H1 (cell line): ENCODE measurements at regions not wholly inside any gene's neighbourhood (a gene's known extent, or its start where the extent isn't known, plus 50 kb on each side); places are given as distances from the start of the nearest gene placed in this dataset.

Experiments used
- CTCF ChIA-PET: fragments of 300-600 bp; sonication (Branson Sonifier 250); formaldehyde crosslinking; loops from one replicate; lab custom pipeline; 2021; ENCODE audit not compliant: partially characterized antibody; lab: Charles Lee
- POLR2A ChIA-PET: fragments of 300-600 bp; sonication (Branson Sonifier 250); formaldehyde crosslinking; loops from one replicate; lab custom pipeline; 2021; ENCODE audit warnings: inconsistent platforms; ENCODE audit not compliant: partially characterized antibody; lab: Charles Lee
- DNase-seq, 2 experiments: peaks; one replicate each; pipeline versions ENCODE4 v3.0.0 to v3.0.0-alpha.2; 2010 to 2022; ENCODE audit warnings: low spot score in 2 of 2, low read depth in 1 of 2, mixed read lengths in 1 of 2
- FAIRE-seq: peaks from 2 replicates; lab custom pipeline; 2011; peaks lifted over from hg19 to GRCh38; lab: Jason Lieb, UNC
- H2AFZ ChIP-seq: 2 replicates; pipeline ENCODE4 v1.8.1; 2012; ENCODE audit warnings: low read length, inconsistent platforms
- H2AK5ac ChIP-seq: 2 replicates; pipeline ENCODE4 v1.6.1; 2013; ENCODE audit warnings: low read depth, low read length
- H2BK120ac ChIP-seq: replicated peaks from 2 replicates; pipeline ENCODE3; 2013; ENCODE audit warnings: low read depth, low read length, inconsistent platforms
- H2BK12ac ChIP-seq: 2 replicates; pipeline ENCODE4 v1.6.1; 2013; ENCODE audit warnings: low read depth, low read length
- H2BK15ac ChIP-seq: 2 replicates; pipeline ENCODE4 v1.6.1; 2013; ENCODE audit warnings: low read length
- H2BK20ac ChIP-seq: 2 replicates; pipeline ENCODE4 v1.6.1; 2013; ENCODE audit warnings: low read length
- H2BK5ac ChIP-seq: 2 replicates; pipeline ENCODE4 v1.6.1; 2013; ENCODE audit warnings: low read depth, low read length
- H3K14ac ChIP-seq: 2 replicates; pipeline ENCODE4 v1.6.1; 2013; ENCODE audit warnings: inconsistent platforms; ENCODE audit not compliant: insufficient read length
- H3K18ac ChIP-seq: 2 replicates; pipeline ENCODE4 v1.6.1; 2013; ENCODE audit warnings: low read length; ENCODE audit errors: extremely low read depth
- H3K23ac ChIP-seq: 2 replicates; pipeline ENCODE4 v1.6.1; 2013; ENCODE audit warnings: inconsistent platforms; ENCODE audit not compliant: insufficient read length
- H3K23me2 ChIP-seq: 2 replicates; pipeline ENCODE4 v1.6.1; 2013; ENCODE audit warnings: low read depth, low read length
- H3K27ac ChIP-seq: 2 replicates; pipeline ENCODE4 v1.6.1; 2011; ENCODE audit warnings: low read depth, low read length, inconsistent platforms
- H3K27me3 ChIP-seq, 4 experiments: replicated peaks in 1 of 4; 1 replicate in 1 of 4; 2 replicates in 3 of 4; pipeline versions ENCODE4 v1.6.1 to v1.8.1; 2011 to 2013; ENCODE audit warnings: low read length in 3 of 4, mild to moderate bottlenecking in 3 of 4, inconsistent platforms in 2 of 4, mixed read lengths in 2 of 4, moderate library complexity in 1 of 4; ENCODE audit not compliant: control insufficient read depth in 3 of 4, insufficient read depth in 3 of 4; ENCODE audit errors: extremely low read depth in 1 of 4
- H3K36me3 ChIP-seq, 4 experiments: 2 replicates each; pipeline versions ENCODE4 v1.6.1 to v1.8.1; 2011 to 2013; ENCODE audit warnings: mild to moderate bottlenecking in 4 of 4, low read length in 3 of 4, moderate library complexity in 2 of 4, control low read depth in 1 of 4, inconsistent platforms in 1 of 4; ENCODE audit not compliant: insufficient read depth in 4 of 4, control insufficient read depth in 2 of 4
- H3K4ac ChIP-seq: replicated peaks from 2 replicates; pipeline ENCODE3; 2013; ENCODE audit warnings: low read length, low read depth, mixed read lengths, inconsistent platforms; ENCODE audit not compliant: insufficient read length
- H3K4me1 ChIP-seq, 4 experiments: replicated peaks in 1 of 4; 1 replicate in 1 of 4; 2 replicates in 3 of 4; pipeline versions ENCODE4 v1.6.1 to v1.8.1; 2011 to 2013; ENCODE audit warnings: low read length in 3 of 4, inconsistent platforms in 2 of 4, mixed read lengths in 1 of 4; ENCODE audit not compliant: insufficient read depth in 4 of 4, control insufficient read depth in 3 of 4
- H3K4me2 ChIP-seq, 2 experiments: 2 replicates each; pipeline versions ENCODE4 v1.6.1 to v1.8.1; 2011 to 2013; ENCODE audit warnings: low read depth in 2 of 2, low read length in 2 of 2, control low read depth in 1 of 2, inconsistent platforms in 1 of 2, mild to moderate bottlenecking in 1 of 2; ENCODE audit not compliant: insufficient read depth in 1 of 2
- H3K4me3 ChIP-seq, 4 experiments: fragments of 200-600, 300-600 bp in 1 of 4; sonication (generic), shearing (Covaris generic), sonication (Bioruptor Twin) in 1 of 4; 2 replicates each; pipeline versions ENCODE4 v1.5.1 to v1.8.1; 2011 to 2016; ENCODE audit warnings: low read length in 4 of 4, low read depth in 3 of 4, control low read depth in 2 of 4, inconsistent platforms in 2 of 4, mild to moderate bottlenecking in 2 of 4, mixed read lengths in 1 of 4, moderate library complexity in 1 of 4; ENCODE audit not compliant: insufficient read depth in 2 of 4; ENCODE audit errors: extremely low read depth in 1 of 4
- H3K56ac ChIP-seq: replicated peaks from 2 replicates; pipeline ENCODE3; 2013; ENCODE audit warnings: low read depth, mild to moderate bottlenecking, mixed read lengths, low read length, inconsistent platforms; ENCODE audit not compliant: insufficient read length
- H3K79me1 ChIP-seq: 2 replicates; pipeline ENCODE4 v1.6.1; 2013; ENCODE audit warnings: low read depth, low read length, control low read depth
- H3K79me2 ChIP-seq, 2 experiments: 2 replicates each; pipeline versions ENCODE4 v1.6.1 to v1.8.1; 2012 to 2013; ENCODE audit warnings: low read length in 2 of 2, mild to moderate bottlenecking in 2 of 2, inconsistent platforms in 1 of 2; ENCODE audit not compliant: insufficient read depth in 2 of 2, control insufficient read depth in 1 of 2
- H3K9ac ChIP-seq, 4 experiments: replicated peaks in 1 of 4; 1 replicate in 1 of 4; 2 replicates in 3 of 4; pipeline versions ENCODE4 v1.6.1 to v1.8.1; 2011 to 2013; ENCODE audit warnings: low read depth in 3 of 4, low read length in 3 of 4, control low read depth in 2 of 4, mild to moderate bottlenecking in 2 of 4, moderate library complexity in 2 of 4, inconsistent platforms in 1 of 4; ENCODE audit errors: extremely low read depth in 1 of 4
- H3K9me3 ChIP-seq, 2 experiments: 2 replicates each; pipeline versions ENCODE4 v1.6.1 to v1.8.1; 2012 to 2013; ENCODE audit warnings: mild to moderate bottlenecking in 2 of 2, moderate library complexity in 2 of 2, control low read depth in 1 of 2, inconsistent platforms in 1 of 2, low read depth in 1 of 2, low read length in 1 of 2, mixed read lengths in 1 of 2; ENCODE audit not compliant: insufficient read depth in 2 of 2
- H4K20me1 ChIP-seq, 2 experiments: replicated peaks in 1 of 2; 2 replicates each; pipeline versions ENCODE3 to v1.8.1; 2011 to 2013; ENCODE audit warnings: inconsistent platforms in 2 of 2, low read length in 2 of 2, mild to moderate bottlenecking in 1 of 2; ENCODE audit not compliant: insufficient read depth in 2 of 2, control insufficient read depth in 1 of 2
- H4K5ac ChIP-seq: 2 replicates; pipeline ENCODE4 v1.6.1; 2013; ENCODE audit warnings: low read length, low read depth, mixed read lengths, inconsistent platforms; ENCODE audit not compliant: insufficient read length
- H4K8ac ChIP-seq: 2 replicates; pipeline ENCODE4 v1.8.0; 2013; ENCODE audit warnings: mild to moderate bottlenecking, moderate library complexity, low read length, inconsistent platforms; ENCODE audit not compliant: insufficient read depth; ENCODE audit errors: extremely low read depth
- H4K91ac ChIP-seq: replicated peaks from 2 replicates; pipeline ENCODE3; 2013; ENCODE audit warnings: low read length, mixed read lengths, inconsistent platforms; ENCODE audit not compliant: insufficient read length
- CREB1 ChIP-seq: IDR thresholded peaks from 2 replicates; pipeline ENCODE4 v1.6.1; 2012; ENCODE audit warnings: inconsistent platforms
- GABPA ChIP-seq: IDR thresholded peaks from 2 replicates; pipeline ENCODE4 v1.6.1; 2011; ENCODE audit warnings: mild to moderate bottlenecking, low read length, moderate library complexity, borderline replicate concordance; ENCODE audit not compliant: insufficient read depth
- GTF2F1 ChIP-seq: IDR thresholded peaks from 2 replicates; pipeline ENCODE4 v1.6.1; 2012; ENCODE audit warnings: low read depth, low read length, improper control_type of control experiment, borderline replicate concordance
- NANOG ChIP-seq: IDR thresholded peaks from 2 replicates; pipeline ENCODE4 v1.6.1; 2011; ENCODE audit warnings: low read length, low read depth, mild to moderate bottlenecking, inconsistent platforms; ENCODE audit not compliant: insufficient read depth, poor library complexity, severe bottlenecking
- SIRT6 ChIP-seq: IDR thresholded peaks from one replicate; pipeline ENCODE4 v1.7.1; 2012; ENCODE audit warnings: low read length, inconsistent platforms
- TCF12 ChIP-seq: IDR thresholded peaks from 2 replicates; pipeline ENCODE4 v1.6.1; 2011; ENCODE audit warnings: low read depth, mild to moderate bottlenecking, low read length
- WGBS, 2 experiments: shearing (Covaris generic) in 1 of 2; methylation state at CpG; one replicate each; pipeline versions ENCODE4 v1.1.6 to v1.1.7; 2013 to 2015; ENCODE audit warnings: low lambda C conversion rate in 2 of 2, mixed read lengths in 2 of 2, inconsistent platforms in 1 of 2, low coverage in 1 of 2, missing lambda C conversion rate in 1 of 2; ENCODE audit not compliant: insufficient replicate concordance in 2 of 2, insufficient coverage in 1 of 2, insufficient read length in 1 of 2; ENCODE audit errors: extremely low coverage in 1 of 2, missing lambda C conversion rate in 1 of 2; 5-methylcytosine and 5-hydroxymethylcytosine counted together

- H2BK15ac ChIP-seq: no peak overlapping the region
- no peak overlapping the region for H2BK5ac ChIP-seq
- ChIA-PET CTCF (interaction anchor here (2.2 kb wide), 1 partner anchor 13 kb away, joined by 14 read pairs; no protein-coding TSS in a partner anchor), POLR2A (no interaction called here)
- H4K91ac ChIP-seq: no peak overlapping the region
- no peak overlapping the region for H2AK5ac ChIP-seq
- H3K23me2 ChIP-seq: no peaks in the 10 kb centered on the region
- no peak overlapping the region for H3K27ac ChIP-seq
- no peak overlapping the region for H2BK120ac ChIP-seq
- H3K79me1 ChIP-seq: no peaks in the 10 kb centered on the region
- H3K4me1 ChIP-seq: no peaks in the 10 kb centered on the region
- 85% methylated on average over 2 of the region's 2 CpGs; no CpG with 5 or more reads in 1 of the 2 experiments for WGBS, 2 experiments
- DNase-seq (no peak), FAIRE-seq (no peak)
- H3K27me3 ChIP-seq: no peaks in the 10 kb centered on the region
- no peak overlapping the region for H4K5ac ChIP-seq
- no peaks in the 10 kb centered on the region for H4K20me1 ChIP-seq
- no peak overlapping the region for H3K18ac ChIP-seq
- H4K8ac ChIP-seq: no peak overlapping the region
- H2BK12ac ChIP-seq: no peak overlapping the region
- peaks cover 6 to 9% of the 10 kb centered on the region in 2 experiments; a peak in 2 of 4 replicates for H3K9me3 ChIP-seq
- H3K23ac ChIP-seq: no peak overlapping the region
- no peak overlapping the region for H2AFZ ChIP-seq
- no peak overlapping the region for H3K4me2 ChIP-seq
- no peak overlapping the region for H3K4me3 ChIP-seq
- H3K36me3 ChIP-seq: no peaks in the 10 kb centered on the region
- no peak overlapping the region for H3K14ac ChIP-seq
- no peak overlapping the region for H3K9ac ChIP-seq
- no peak overlapping the region for H3K56ac ChIP-seq
- no peak overlapping the region for H3K4ac ChIP-seq
- no peaks in the 10 kb centered on the region for H3K79me2 ChIP-seq
- no peak overlapping the region for H2BK20ac ChIP-seq
- no peak for TF ChIP-seq GABPA
- no peak for TF ChIP-seq NANOG
- no peak for TF ChIP-seq CREB1
- TF ChIP-seq GTF2F1: no peak
- TF ChIP-seq TCF12: no peak
- TF ChIP-seq SIRT6: no peak
Observed at GRCh38 chr18:73966954-73967353, 180.7 kb downstream of the FBXO15 start.
